ENCODE measurements at regions not wholly inside any gene's neighbourhood (a gene's known extent, or its start where the extent isn't known, plus 50 kb on each side); places are given as distances from the start of the nearest gene placed in this dataset.

- DNase-seq: no peak
These were observed 120.0 kb upstream of the MDM1 start for GRCh38 chr12:68452078-68452715.

- no peak for DNase-seq
These were observed 121.1 kb upstream of the MDM1 start for GRCh38 chr12:68453278-68453677.

- no peak for DNase-seq
These were observed 121.7 kb upstream of the MDM1 start for GRCh38 chr12:68453876-68454275.

GRCh38 chr12:68454892-68455291, 122.7 kb upstream of the MDM1 start:
- no peak for DNase-seq

GRCh38 chr12:68455691-68456345, 123.7 kb upstream of the MDM1 start:
- DNase-seq: no peak

GRCh38 chr12:68458866-68459265, 126.7 kb upstream of the MDM1 start:
- DNase-seq: no peak

- no peak for DNase-seq
These were observed 128.1 kb upstream of the MDM1 start for GRCh38 chr12:68460236-68460635.

- DNase-seq: no peak
These were observed 129.5 kb upstream of the MDM1 start for GRCh38 chr12:68461645-68462044.

- DNase-seq: no peak
These were observed 130.6 kb upstream of the MDM1 start for GRCh38 chr12:68462803-68463202.

GRCh38 chr12:68465227-68465626, 133.1 kb upstream of the MDM1 start:
- DNase-seq: no peak

- DNase-seq: no peak
These were observed 135.4 kb upstream of the MDM1 start for GRCh38 chr12:68467514-68467913.

GRCh38 chr12:68468036-68468435, 135.9 kb upstream of the MDM1 start:
- DNase-seq: no peak

GRCh38 chr12:68469113-68469512, 137.0 kb upstream of the MDM1 start:
- no peak for DNase-seq

- no peak for DNase-seq
These were observed 138.6 kb upstream of the MDM1 start for GRCh38 chr12:68470664-68471328.

- no peak for DNase-seq
These were observed 136.1 kb upstream of the RAP1B start for GRCh38 chr12:68474467-68475204.

GRCh38 chr12:68476794-68477193, 133.9 kb upstream of the RAP1B start:
- no peak for DNase-seq

- DNase-seq: no peak
These were observed 133.4 kb upstream of the RAP1B start for GRCh38 chr12:68477261-68477772.

GRCh38 chr12:68477906-68478305, 132.8 kb upstream of the RAP1B start:
- DNase-seq: no peak

- DNase-seq: no peak
These were observed 132.0 kb upstream of the RAP1B start for GRCh38 chr12:68478516-68479260.

GRCh38 chr12:68479261-68479895, 131.3 kb upstream of the RAP1B start:
- DNase-seq: no peak

- DNase-seq: no peak
These were observed 130.8 kb upstream of the RAP1B start for GRCh38 chr12:68479896-68480291.

- DNase-seq: no peak
These were observed 130.2 kb upstream of the RAP1B start for GRCh38 chr12:68480526-68480925.

Measured in NCI-H345 (cell line).